NCI-H1105 (cell line): ENCODE measurements at regions not wholly inside any gene's neighbourhood (a gene's known extent, or its start where the extent isn't known, plus 50 kb on each side); places are given as distances from the start of the nearest gene placed in this dataset.

Source experiments
- DNase-seq: peaks from one replicate; lab custom pipeline; 2025; lab: John Stamatoyannopoulos, UW

DNA sequence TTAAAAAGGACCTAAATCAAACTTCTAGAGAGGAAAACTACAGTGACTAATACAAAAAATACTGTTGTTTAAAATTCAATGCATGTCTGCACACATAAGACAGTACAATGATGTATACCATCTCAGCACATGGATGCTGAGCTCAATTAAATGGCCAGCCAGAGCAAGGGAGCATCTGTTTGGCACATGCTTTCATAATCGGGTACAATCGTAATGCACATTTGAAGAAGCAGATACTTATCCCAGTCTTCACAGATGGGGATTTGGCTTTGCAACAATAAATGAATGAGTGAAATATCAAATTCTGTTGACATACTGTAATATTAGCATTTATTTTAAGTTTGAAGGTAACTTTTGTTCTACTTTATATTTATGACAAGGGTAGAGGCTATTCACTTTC lies 187.8 kb downstream of the CRPPA start:
- no peak for DNase-seq

DNA sequence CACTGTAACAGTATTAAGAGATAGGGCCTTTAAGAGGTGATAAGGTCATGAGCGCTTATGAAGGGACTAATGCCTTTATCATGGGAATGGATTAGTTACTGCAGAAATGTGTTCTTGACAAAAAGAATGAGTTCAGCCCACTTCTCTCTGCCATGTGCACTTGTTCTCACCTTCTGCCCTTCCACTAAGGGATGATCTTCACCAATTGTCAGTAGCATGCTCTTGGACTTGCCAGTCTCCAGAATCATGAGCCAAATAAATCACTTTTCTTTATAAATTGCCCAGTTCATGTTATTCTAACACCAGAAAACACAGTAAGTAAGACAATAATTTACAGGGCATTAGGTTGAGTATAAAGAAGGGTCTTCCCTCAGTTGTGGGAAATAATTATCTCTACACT lies 189.1 kb downstream of the CRPPA start:
- no peak for DNase-seq

DNA sequence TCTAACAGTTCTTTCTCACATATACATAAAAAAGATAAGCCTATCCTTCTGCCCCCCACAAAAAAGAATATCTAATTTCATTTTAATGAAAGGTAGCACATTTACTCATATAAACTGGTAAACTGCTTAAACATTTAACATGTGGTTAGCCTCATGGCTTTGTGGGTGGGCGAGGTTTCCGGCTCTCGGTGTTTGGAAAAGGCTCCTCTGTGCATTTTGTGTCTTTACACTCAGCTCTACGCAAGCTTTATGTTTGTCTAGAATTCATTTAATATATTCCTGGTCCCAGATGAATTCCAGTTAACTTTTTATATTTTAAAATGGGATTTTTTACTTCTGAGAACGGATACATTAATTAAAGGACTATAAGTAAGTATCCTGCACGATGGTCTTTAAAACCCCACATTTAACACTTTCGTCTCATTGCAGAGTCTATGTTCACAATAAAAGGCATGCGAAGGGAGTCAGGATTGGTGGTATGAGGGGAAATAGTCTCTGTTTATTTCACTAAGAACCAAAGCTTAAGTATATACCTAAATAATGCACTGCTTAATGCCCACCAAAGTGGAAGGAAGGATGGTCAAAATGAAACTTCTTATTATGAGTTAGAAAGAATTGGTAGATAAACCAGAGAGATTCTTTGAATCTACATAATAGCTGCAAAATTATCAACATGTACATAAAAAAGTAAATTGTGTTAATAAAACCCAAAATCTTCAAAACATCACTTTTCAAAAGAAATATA lies 197.2 kb downstream of the CRPPA start:
- DNase-seq: no peak

DNA sequence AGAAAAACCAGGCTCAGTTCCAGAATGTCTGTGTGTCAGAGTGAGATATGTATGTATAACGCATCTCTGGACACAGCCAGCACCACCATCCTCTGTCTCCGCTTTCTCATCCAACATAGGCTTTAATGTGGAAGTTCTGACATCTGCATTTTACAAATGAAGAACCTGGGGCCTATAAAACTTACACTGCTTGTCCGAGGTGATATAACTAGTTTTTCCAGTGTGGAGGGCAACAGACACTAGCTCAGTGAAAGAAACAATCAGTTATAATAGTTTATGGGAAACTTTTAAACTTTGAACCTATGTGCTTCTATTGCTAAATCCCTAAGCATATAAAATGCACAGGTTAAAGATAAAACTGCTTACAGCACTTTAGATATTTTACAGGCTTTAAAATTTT lies 208.7 kb downstream of the CRPPA start:
- no peak for DNase-seq

DNA sequence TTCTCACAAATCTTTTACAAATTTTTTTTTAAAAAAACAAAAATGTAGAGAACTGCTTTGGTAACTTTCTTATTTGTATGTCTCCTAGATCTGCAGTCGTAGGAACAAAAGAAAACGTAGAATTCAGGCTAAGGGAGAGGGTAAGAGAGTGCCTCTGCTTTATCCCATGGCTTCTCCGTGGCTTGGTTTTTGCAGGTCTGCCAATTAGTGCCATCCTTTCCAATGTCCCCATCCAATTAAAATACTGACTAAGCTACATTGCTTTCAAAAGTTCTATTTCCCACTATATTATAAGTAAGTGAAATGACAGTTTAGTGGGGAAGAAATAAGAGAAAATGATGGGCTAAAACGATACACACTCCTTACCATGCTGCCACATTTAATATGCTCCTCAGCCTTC lies 209.3 kb downstream of the CRPPA start:
- DNase-seq: no peak

DNA sequence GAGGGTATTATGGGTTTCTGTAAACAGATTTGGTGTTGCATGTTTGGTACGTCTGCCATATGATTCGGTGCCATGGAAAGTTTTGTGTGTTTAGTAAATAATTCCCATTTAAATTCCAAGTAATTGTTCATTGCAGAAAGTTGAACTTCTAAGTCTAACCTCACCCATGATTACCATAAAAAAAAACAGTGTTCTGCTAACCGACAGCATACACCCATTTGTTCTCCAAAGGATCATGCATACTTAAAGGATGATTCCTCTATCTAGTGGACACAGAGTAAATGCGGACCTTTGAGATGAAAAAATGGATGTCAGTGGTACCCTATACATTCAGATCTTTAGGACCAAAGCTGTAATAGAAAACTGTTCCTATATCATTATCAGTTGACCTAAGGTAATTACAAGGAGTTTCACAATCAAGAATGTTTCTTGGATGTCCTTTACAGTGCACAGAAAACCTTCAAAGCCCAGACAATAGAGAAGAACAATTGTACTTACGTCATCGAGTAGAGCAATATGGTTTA lies 209.9 kb downstream of the CRPPA start:
- no peak for DNase-seq

DNA sequence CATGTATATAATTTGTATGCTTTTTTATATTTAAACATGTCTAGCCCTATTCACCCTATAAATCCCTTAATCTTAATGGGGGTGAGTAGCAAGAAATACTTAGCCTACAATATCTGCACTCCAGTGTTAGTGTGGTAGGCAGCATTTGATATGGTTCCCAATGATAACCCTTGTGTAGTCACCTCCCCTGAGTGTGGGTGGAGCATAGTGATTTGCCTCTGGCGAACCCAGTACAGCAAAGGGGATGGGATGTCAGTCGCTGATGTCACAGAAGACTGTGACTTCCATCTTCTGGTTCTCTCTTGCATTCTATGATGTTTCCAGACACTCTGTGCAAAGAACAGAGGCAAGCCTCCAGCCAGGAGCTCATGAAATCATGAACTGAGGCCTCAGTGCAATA lies 211.2 kb downstream of the CRPPA start:
- no peak for DNase-seq

DNA sequence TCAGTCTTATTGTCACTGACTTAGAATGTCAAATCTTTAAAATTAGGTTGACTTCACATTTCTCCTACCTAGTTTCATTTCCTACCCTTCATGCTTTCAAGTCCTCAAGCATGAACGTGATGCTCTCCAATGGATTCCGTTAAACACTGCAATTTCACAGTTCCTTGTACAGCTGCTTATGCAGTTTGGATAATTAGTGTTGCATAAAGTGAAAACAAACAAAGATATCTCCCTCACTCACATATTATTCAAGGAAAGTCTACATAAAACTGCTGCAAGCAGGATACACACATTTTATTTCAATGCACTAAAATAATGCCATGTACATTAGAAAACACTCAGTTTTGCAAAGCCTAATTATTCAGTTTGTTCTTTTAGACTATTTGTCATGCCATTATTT lies 214.0 kb downstream of the CRPPA start:
- no peak for DNase-seq

DNA sequence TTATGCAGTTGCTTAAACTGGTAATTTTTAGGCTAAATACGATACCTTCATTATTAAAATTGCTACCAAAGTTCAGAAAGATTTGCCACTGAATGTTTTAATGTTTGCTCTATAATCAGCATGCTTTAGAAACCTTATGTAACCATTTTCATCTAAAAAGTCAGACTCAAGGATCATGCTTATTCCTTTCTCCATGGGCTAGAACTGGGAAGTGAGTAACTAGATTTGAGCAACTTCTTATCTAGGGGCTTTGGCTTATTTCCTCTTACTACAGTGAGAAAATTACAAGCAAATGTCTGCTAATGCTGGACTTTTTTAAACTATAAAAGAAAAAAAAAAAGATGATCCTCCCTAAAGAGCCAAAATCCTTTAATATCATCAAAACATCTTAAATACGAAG lies 215.9 kb downstream of the CRPPA start:
- DNase-seq: no peak

DNA sequence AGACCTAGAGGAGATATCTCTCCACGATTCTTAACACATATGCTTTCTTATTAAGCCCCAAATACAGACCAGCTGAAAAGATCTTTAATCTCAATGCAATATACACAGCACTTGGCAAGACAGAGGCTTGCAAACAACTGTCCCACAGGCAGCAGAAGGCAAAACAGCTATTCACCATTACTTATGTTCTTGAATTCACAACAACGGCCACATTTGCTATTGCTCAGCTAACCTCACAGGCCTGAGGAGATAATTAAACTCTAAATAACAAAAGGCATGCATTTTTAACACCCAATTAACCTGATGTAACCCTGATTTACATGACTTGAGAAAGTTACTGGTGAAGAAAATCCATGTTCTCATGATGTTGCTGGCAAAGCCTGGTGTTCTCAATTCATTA lies 216.4 kb downstream of the CRPPA start:
- no peak for DNase-seq

DNA sequence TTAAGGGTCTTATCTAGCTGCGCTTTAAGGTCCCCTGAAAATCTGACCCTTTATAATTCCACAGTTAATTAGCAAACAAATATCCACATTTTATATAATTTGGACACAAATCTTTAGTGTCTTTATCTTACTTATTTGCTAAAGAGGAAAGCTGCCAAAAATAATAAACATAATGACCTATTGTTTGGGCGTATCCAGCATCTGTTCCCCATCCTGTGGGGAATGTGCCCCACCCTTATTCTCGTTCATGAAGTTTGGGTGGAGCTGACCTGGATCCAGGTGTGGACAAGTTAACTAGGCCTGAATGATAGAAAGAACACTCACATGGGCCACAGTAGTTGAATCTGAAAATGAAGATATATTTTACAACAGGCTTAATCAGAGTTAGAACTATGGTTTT lies 218.3 kb downstream of the CRPPA start:
- DNase-seq: no peak

DNA sequence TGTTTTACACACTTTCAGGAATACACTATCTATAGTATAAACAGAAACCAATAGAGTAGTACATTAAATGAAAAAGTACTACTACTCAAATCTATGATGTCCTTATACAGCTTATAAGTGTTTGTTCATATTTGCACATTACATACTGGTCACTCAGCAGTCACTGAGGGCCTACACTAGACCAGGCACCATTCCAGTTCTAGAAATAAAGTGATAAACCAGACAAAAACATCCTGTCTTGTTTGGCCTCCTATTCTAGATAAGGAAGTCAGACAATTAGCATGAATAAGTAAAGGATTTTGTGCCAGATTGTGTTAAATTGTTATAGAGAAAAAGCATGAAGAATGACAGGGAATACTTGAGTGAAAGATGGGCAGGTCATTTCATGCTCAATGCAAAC lies 219.0 kb downstream of the CRPPA start:
- no peak for DNase-seq

DNA sequence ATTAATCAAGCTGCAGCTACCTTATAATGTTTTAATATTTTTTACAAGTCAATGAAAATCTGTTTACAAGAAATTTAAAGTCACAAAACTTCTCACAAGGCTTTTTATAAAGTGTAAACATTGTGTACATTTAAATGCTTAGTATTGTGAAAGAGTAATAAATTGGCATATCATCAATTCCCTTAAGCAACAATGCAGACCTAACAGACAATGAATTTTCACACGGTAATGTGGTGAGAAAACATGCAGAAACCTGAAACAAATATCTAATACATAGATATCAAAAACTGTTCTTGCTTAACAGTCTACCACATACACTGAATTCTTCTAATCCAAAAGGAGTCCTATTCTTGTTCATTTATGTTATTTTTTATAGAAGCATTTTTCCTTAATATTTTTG lies 220.7 kb downstream of the CRPPA start:
- DNase-seq: no peak

DNA sequence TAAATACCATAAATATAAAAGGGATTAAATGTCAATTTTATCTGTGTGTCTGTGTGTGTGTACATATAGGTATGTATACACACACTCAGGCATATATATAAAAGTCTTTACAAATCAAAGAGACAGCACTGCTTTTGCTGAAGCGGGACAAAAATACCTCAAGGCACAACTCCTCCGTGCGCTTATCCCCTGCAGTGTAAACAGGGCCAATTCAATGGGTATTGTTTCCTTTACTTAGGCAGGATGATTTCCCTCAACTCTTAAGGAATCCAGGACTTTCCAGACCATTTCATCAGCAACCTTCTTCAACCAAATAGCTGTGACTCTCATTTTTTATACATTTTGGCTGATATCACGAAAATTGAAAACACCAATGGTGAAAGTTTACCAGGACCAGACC lies 227.7 kb downstream of the CRPPA start:
- DNase-seq: no peak

DNA sequence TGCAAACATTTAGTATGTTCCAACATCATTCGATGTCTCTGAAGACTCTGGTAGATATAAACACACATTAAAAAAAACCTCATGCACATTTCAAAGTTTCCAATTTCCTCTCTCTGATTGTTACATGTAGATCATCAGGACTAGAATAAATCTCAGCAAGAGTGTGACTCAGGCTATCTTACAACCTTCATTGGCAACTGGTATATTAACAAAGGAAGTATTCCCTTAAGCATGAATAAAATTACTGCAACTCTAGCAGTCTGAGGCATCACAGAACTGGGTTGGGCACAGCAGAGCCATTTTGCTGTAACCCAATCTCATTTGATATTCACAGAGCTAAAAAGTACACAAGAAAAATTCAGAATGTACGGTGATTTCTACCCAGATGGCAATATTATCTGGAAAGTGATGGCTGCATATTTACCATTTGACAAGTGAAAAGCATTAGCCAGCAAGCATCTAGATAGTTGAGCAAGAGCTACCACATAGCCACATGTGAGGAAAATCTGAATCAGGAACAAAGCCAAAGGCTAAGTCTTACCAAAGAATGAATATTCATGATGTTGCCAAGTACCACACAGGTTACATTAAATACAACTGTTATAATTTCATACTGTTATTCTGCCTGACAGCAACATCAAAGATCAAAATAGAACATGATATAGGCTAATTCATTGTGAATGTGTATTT lies 232.2 kb downstream of the CRPPA start:
- no peak for DNase-seq

DNA sequence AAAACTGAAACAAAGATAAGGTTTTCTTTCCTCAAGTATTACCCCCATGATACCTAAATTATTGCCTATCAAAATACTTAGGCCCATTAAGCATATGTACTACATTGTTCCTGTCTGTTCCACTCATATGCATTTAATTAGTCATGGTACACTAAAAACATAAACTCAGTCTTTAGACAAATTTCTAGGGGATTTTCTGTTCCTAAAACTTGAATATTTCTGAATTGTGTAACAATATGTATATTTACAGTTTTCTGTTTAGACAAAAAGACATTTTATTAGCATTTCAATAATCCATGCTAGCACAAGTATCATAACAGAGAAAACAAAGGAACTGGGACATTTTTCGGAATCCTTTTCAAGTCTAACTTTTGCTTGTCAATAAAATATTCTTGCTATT lies 234.2 kb downstream of the CRPPA start:
- no peak for DNase-seq

DNA sequence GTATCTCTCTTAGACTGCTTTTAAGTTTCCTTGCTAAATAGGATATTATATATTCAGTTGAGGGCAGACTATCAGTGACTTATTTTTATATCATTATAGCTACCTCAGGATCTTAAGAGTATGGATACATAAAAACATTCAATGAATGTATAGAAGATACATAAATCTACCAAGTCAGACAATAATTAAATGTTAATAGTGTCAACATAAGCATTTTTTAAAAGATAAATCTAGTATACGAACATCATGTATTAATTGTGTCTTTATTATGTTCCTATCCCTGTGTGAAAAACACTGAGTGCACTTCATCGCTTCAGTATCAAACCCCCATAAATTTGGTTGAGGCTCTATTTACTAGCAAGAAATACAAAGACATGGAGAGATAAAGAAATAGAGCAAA lies 242.8 kb downstream of the CRPPA start:
- DNase-seq: no peak

DNA sequence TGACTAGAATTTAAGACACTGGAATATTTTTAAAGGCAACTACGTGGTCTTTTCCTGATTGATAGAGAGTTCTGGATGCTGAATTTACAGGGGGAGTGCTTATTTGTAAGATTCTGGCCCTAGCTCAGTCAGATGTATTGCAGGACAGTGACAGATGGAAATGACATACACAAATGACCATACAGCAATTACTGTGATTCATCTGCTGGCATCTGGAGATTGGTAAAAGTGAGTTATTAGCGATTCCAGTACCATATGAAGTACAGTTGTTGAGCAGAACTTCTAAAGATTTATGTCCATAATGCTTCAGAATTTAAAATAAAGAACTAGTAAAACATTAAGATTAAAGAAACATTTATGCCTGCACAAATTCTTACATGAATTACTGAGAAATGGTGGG lies 243.2 kb downstream of the CRPPA start:
- DNase-seq: no peak

DNA sequence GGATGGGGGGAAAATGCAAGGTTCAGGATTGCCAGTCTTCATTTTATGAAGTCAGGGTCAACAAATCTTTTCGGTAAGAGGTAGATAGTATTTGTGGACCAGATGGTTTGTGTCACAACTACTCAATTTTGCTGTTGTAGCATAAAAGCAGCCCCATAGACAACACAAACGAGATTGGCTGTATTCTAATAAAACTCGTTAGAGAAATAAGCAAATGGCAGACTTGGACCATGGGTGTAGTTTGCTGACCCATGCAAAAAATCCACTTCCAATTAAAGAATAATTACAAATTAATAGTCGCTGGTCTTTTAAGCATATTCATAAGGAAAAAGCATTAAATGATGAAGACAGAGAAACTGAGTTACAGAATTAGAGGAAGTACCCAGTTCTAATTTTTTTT lies 247.1 kb downstream of the CRPPA start:
- no peak for DNase-seq

DNA sequence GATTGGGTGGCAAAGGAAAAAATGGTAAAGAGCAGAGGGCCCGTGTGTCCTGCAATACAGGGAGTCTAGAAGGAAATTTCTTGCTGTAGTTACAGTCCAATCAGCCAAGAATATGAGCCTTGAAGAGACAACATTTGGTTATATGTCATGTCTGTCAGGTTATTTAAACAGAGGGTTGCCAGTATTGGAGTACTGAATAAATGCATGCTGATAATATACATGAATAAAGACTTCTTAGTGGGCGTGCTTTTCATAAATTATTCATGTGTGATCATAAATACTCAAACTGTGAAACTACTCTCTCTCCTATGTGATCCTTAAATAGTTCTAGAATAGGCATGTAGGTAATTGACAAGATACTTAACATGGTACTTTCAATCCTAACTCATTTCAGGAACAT lies 249.0 kb downstream of the CRPPA start:
- no peak for DNase-seq

DNA sequence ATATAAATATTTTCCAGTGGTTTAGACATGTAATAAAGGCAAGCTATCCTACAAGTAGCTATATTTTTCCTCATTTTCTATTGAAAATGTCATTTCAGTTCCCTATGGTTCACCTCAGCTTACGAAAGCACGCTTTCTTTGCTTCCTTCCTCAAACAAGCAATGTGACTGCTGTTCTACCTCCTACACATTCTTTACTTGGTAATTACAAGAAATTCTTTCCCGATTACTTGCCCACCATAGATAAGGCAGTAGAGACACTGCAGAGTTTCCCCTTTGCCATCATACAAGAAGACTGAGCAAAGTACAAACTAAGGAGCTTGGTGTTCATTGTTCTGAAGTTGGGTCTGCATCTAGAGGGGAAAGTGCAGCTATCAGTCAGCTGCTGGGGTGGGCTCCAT lies 249.4 kb downstream of the CRPPA start:
- DNase-seq: no peak

DNA sequence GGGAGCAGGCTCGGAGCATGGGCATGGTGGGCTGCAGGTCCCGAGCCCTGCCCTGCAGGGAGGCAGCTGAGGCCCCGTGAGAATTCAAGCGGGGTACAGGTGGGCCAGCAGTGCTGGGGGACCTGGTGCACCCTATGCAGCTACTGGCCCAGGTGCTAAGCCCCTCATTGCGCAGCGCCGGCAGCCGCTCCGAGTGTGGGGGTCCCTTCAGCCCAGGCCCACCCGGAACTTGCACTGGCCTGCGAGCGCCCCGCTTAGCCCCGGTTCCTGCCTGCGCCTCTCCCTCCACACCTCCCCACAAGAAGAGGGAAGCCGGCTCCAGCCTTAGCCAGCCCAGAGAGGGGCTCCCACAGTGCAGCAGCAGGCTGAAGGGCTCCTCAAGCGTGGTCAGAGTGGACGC lies 250.7 kb downstream of the CRPPA start:
- DNase-seq: no peak

DNA sequence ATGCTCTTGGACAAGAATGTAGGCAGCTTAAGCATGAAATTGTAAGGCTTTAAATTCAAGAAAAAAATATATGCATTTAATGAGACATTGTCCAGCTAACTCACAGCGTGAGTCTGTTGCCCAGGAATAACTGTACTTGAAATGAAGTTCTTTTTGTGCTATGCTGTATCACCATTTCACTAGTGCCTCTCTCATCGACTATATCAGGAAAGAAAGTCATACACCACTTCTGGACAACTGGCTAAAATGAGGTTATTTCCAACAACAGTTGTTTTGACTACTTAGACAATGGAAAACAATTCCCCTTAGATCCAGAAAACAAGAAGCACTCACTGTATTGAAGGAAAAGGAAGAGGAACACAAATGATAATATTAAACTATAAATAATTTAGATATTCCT lies 251.8 kb downstream of the CRPPA start:
- DNase-seq: no peak

DNA sequence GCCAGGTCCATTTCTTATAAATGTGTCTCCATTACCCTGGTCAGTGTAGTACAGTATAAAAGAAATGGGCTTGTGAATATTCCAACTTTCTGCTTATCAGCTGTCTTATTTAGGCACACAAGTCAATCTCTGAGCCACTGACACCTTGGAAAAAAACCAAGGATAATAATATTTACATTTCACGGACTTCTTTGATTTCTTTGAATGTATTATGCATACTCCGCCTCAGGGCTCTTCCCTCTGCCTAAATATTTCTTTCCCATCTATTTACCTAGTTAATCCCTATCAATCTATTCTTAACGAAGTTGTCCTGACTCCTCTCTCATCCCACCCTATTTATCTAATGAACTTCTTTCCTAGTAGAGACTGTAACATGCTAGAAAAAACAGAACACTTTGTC lies 253.8 kb downstream of the CRPPA start:
- no peak for DNase-seq
